ENCODE measurements at regions not wholly inside any gene's neighbourhood (a gene's known extent, or its start where the extent isn't known, plus 50 kb on each side); places are given as distances from the start of the nearest gene placed in this dataset.

DNA sequence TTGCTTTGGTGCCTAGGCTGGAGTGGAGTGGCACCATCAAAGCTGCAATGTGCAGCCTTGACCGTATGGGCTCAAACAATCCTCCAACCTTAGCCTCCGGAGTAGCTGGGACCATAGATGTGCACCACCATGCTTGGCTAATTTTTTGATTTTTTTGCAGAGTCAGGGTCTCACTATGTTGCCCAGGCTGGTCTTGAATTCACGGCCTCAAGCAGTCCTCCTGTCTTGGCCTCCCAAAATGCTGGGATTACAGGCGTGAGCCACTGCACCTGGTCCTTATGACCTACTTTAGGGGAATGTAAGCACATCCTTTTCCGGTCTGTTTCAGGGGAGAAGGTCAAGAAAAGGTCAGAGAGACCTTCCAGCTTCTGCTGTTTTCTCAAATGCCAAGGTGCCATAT is 53.4 kb upstream of the SPRED2 start:
- peaks cover 5% of the 10 kb centered on the region for H3K4me1 Mint-ChIP-seq
- TF ChIP-seq CTCF (IDR thresholded peaks at IDR 0.05; ENCODE audit: unreplicated experiment), result no peak
- no peaks in the 10 kb centered on the region for H3K36me3 Mint-ChIP-seq
- no peak overlapping the region for H3K27ac Mint-ChIP-seq
- no peak for DNase-seq (ENCODE audit: low spot score in 2 of 2, unreplicated experiment in 2 of 2)
- H3K4me3 Mint-ChIP-seq, result no peak overlapping the region
- peaks cover 15% of the 10 kb centered on the region for H3K27me3 Mint-ChIP-seq (ENCODE audit: low read depth)
- no peaks in the 10 kb centered on the region for H3K9me3 Mint-ChIP-seq

DNA sequence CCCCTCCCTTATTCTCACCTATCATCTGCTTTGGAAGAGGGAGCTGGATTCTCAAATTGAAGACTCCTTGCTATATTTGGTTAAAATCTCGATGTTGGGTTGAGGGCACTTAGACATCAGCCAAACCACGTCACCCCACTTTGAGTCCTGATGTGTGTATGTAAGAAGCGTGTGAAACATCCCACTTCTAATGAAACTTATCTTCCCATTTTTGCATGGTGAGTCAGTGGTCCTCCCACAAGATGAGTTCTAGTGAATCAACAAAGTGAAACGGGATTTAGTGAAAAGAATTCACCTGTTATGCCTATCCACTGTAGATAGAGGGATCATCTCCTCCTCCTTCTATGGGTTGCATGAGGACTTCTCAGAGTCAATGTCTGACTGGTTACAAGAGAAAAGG is 51.4 kb upstream of the SPRED2 start:
- H3K4me1 Mint-ChIP-seq, result no peaks in the 10 kb centered on the region
- H3K4me3 Mint-ChIP-seq, result no peak overlapping the region
- H3K9me3 Mint-ChIP-seq, result no peaks in the 10 kb centered on the region
- no peak for DNase-seq (ENCODE audit: low spot score in 2 of 2, unreplicated experiment in 2 of 2)
- H3K27ac Mint-ChIP-seq, result no peak overlapping the region
- TF ChIP-seq CTCF (IDR thresholded peaks at IDR 0.05; ENCODE audit: unreplicated experiment), result no peak
- H3K27me3 Mint-ChIP-seq (ENCODE audit: low read depth), result peaks cover 15% of the 10 kb centered on the region
- no peaks in the 10 kb centered on the region for H3K36me3 Mint-ChIP-seq

DNA sequence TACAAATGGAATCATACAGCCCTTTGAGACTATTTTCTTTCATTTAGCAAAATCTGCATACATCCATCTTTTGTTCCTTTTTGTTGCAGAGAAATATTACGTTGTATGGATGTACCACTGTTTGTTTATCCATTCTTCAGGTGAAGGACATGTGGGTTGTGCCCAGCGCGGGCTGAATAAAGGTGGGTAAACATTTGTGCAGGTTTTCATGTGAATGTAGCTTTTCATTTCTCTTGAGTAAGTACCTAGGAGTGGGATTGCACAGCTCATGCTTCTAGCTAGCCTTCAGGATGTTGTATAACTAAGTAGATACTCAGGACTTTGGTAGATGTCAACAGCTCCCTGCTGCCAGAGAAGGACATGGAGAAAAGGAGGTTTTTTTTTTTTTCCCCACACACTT is 50.6 kb upstream of the SPRED2 start:
- H3K9me3 Mint-ChIP-seq, result no peaks in the 10 kb centered on the region
- no peak for TF ChIP-seq CTCF (IDR thresholded peaks at IDR 0.05; ENCODE audit: unreplicated experiment)
- H3K36me3 Mint-ChIP-seq, result no peaks in the 10 kb centered on the region
- H3K4me1 Mint-ChIP-seq, result no peaks in the 10 kb centered on the region
- DNase-seq (ENCODE audit: low spot score in 2 of 2, unreplicated experiment in 2 of 2), result no peak
- H3K27me3 Mint-ChIP-seq (ENCODE audit: low read depth), result peaks cover 10% of the 10 kb centered on the region
- no peak overlapping the region for H3K27ac Mint-ChIP-seq
- no peak overlapping the region for H3K4me3 Mint-ChIP-seq

Small RNA genes in the stretch of these regions (microRNA-seq; reads per million reads assigned to microRNA genes)
- 1.5 reads per million for gene MIR4778

Data from mesothelial cell of epicardium (in vitro differentiated cells).